ENCODE measurements at regions not wholly inside any gene's neighbourhood (a gene's known extent, or its start where the extent isn't known, plus 50 kb on each side); places are given as distances from the start of the nearest gene placed in this dataset.

- TF ChIP-seq CTCF (IDR thresholded peaks at IDR 0.05; ENCODE audit: extremely low read depth in 1 of 2, insufficient read depth in 1 of 2, low read depth in 1 of 2, low read length in 2 of 2) (no peak), EZH2 (IDR thresholded peaks at IDR 0.05; ENCODE audit: borderline replicate concordance, low read depth, low read length, severe bottlenecking) (no peak), POLR2A (IDR thresholded peaks at IDR 0.05; ENCODE audit: low read depth, low read length) (no peak), POLR2AphosphoS5 (IDR thresholded peaks at IDR 0.05; ENCODE audit: insufficient read depth, low read depth, low read length) (no peak), MAX (IDR thresholded peaks at IDR 0.05; ENCODE audit: insufficient read depth, insufficient read length) (no peak), MYC (IDR thresholded peaks at IDR 0.05; ENCODE audit: low read depth, low read length) (no peak), GATA2 (IDR thresholded peaks at IDR 0.05; ENCODE audit: insufficient read depth, insufficient read length, low read depth, low read length) (no peak)
Measured at GRCh38 chr3:164848923-164849322, 229.4 kb downstream of the SI start.

Measured in endothelial cell of umbilical vein (primary cell).